ENCODE measurements at regions not wholly inside any gene's neighbourhood (a gene's known extent, or its start where the extent isn't known, plus 50 kb on each side); places are given as distances from the start of the nearest gene placed in this dataset.

DNA sequence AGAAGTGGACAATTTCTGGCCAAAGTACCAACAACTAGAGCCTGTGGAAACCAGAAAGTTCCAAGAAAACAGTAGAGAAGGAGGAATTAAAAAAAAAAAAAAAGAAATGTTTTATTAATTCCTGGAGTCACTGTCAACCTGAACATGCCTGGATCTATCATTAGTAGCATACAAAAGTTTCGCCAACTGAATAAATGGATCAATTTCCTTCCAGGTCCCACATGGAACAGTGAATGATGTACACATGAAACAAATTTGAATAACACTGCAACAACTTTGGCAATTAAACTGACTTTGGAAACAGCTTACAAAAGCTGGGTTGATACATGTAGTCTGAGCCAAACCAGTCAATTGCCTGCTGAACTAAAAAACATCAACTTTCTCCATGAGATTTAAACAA, 90.0 kb upstream of the HMGCLL1 start:
- H3K4me3 ChIP-seq (replicated peaks in 1 of 2; ENCODE audit: low read depth in 1 of 2, low read length in 2 of 2): no peak overlapping the region
- H3K4me1 ChIP-seq (ENCODE audit: control insufficient read depth in 1 of 2, insufficient read depth in 2 of 2, low read length in 2 of 2): no peaks in the 10 kb centered on the region
- no peak overlapping the region for H3K27ac ChIP-seq (ENCODE audit: low read depth, low read length)
- intact Hi-C loops (cut with micrococcal nuclease): no loop called here
- no peak overlapping the region for H3K9ac ChIP-seq (ENCODE audit: low read length)
- DNase-seq (ENCODE audit: low read depth, low spot score) (no peak), ATAC-seq (no peak)
- H3K4me2 ChIP-seq (ENCODE audit: low read length): no peak overlapping the region
- no peaks in the 10 kb centered on the region for H3K79me2 ChIP-seq (ENCODE audit: insufficient read depth, low read length)
- H4K20me1 ChIP-seq (ENCODE audit: insufficient read depth): no peaks in the 10 kb centered on the region
- H3K36me3 ChIP-seq (ENCODE audit: control insufficient read depth in 1 of 2, insufficient read depth in 2 of 2, low read length in 2 of 2): no peaks in the 10 kb centered on the region
- BruUV-seq (replicated peaks): no TSS peak
- TF ChIP-seq YY1 (IDR thresholded peaks at IDR 0.05; ENCODE audit: extremely low read depth, insufficient replicate concordance, low read depth, low read length) (no peak), SP1 (IDR thresholded peaks at IDR 0.05; ENCODE audit: low read depth) (no peak), EZH2 (IDR thresholded peaks at IDR 0.05) (no peak)
- CTCF ChIA-PET: no interaction called here
- no peaks in the 10 kb centered on the region for H3K9me2 ChIP-seq (ENCODE audit: insufficient read depth)
- RAD21 ChIA-PET (ENCODE audit: low non-redundant PET in 1 of 2, low total read pairs in 2 of 2, uncharacterized antibody in 2 of 2, unreplicated experiment in 2 of 2): no interaction called here
- peaks cover 33% of the 10 kb centered on the region for H3K27me3 ChIP-seq (ENCODE audit: insufficient read depth, low read length)
- H2AFZ ChIP-seq (ENCODE audit: low read depth, low read length, poor library complexity, severe bottlenecking): no peak overlapping the region
- POLR2A ChIA-PET: no interaction called here
- H3K9me3 ChIP-seq (ENCODE audit: control insufficient read depth in 1 of 2, insufficient read depth in 1 of 2, low read depth in 1 of 2, low read length in 2 of 2): no peaks in the 10 kb centered on the region

- BruUV-seq (replicated peaks): no TSS peak
- Histone ChIP-seq H3K79me2 (ENCODE audit: insufficient read depth, low read length) (no peaks in the 10 kb centered on the region), H3K9me3 (ENCODE audit: control insufficient read depth in 1 of 2, insufficient read depth in 1 of 2, low read depth in 1 of 2, low read length in 2 of 2) (no peaks in the 10 kb centered on the region), H3K9me2 (ENCODE audit: insufficient read depth) (no peaks in the 10 kb centered on the region), H3K27me3 (ENCODE audit: insufficient read depth, low read length) (peaks cover 33% of the 10 kb centered on the region), H4K20me1 (ENCODE audit: insufficient read depth) (no peaks in the 10 kb centered on the region), H3K4me3 (replicated peaks in 1 of 2; ENCODE audit: low read depth in 1 of 2, low read length in 2 of 2) (no peak overlapping the region), H3K36me3 (ENCODE audit: control insufficient read depth in 1 of 2, insufficient read depth in 2 of 2, low read length in 2 of 2) (no peaks in the 10 kb centered on the region), H3K4me1 (ENCODE audit: control insufficient read depth in 1 of 2, insufficient read depth in 2 of 2, low read length in 2 of 2) (no peaks in the 10 kb centered on the region), H3K4me2 (ENCODE audit: low read length) (no peak overlapping the region), H3K9ac (ENCODE audit: low read length) (no peak overlapping the region), H3K27ac (ENCODE audit: low read depth, low read length) (no peak overlapping the region), H2AFZ (ENCODE audit: low read depth, low read length, poor library complexity, severe bottlenecking) (no peak overlapping the region)
- ChIA-PET CTCF (no interaction called here), POLR2A (no interaction called here), RAD21 (ENCODE audit: low non-redundant PET in 1 of 2, low total read pairs in 2 of 2, uncharacterized antibody in 2 of 2, unreplicated experiment in 2 of 2) (no interaction called here)
- ATAC-seq (no peak), DNase-seq (ENCODE audit: low read depth, low spot score) (no peak)
- intact Hi-C loops (cut with micrococcal nuclease): no loop called here
- TF ChIP-seq, protein P1, sequence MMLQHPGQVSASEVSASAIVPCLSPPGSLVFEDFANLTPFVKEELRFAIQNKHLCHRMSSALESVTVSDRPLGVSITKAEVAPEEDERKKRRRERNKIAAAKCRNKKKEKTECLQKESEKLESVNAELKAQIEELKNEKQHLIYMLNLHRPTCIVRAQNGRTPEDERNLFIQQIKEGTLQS (IDR thresholded peaks at IDR 0.05): no peak
- no peak for TF ChIP-seq ELF1 (IDR thresholded peaks at IDR 0.05; ENCODE audit: borderline replicate concordance, low read depth)
- TF ChIP-seq POLR2AphosphoS5 (IDR thresholded peaks at IDR 0.05; ENCODE audit: low read depth, low read length): no peak
- TF ChIP-seq RAD21 (IDR thresholded peaks at IDR 0.05; ENCODE audit: low read depth): no peak
- TF ChIP-seq YY1 (IDR thresholded peaks at IDR 0.05; ENCODE audit: extremely low read depth, insufficient replicate concordance, low read depth, low read length): no peak
- no peak for TF ChIP-seq CEBPB (IDR thresholded peaks at IDR 0.05; ENCODE audit: low read depth)
- no peak for TF ChIP-seq JUND (IDR thresholded peaks at IDR 0.05)
- TF ChIP-seq SIN3A (IDR thresholded peaks at IDR 0.05; ENCODE audit: low read depth): no peak
- TF ChIP-seq SRF (IDR thresholded peaks at IDR 0.05; ENCODE audit: low read depth): no peak
- TF ChIP-seq ZFX (IDR thresholded peaks at IDR 0.05): no peak
- TF ChIP-seq, protein P2, sequence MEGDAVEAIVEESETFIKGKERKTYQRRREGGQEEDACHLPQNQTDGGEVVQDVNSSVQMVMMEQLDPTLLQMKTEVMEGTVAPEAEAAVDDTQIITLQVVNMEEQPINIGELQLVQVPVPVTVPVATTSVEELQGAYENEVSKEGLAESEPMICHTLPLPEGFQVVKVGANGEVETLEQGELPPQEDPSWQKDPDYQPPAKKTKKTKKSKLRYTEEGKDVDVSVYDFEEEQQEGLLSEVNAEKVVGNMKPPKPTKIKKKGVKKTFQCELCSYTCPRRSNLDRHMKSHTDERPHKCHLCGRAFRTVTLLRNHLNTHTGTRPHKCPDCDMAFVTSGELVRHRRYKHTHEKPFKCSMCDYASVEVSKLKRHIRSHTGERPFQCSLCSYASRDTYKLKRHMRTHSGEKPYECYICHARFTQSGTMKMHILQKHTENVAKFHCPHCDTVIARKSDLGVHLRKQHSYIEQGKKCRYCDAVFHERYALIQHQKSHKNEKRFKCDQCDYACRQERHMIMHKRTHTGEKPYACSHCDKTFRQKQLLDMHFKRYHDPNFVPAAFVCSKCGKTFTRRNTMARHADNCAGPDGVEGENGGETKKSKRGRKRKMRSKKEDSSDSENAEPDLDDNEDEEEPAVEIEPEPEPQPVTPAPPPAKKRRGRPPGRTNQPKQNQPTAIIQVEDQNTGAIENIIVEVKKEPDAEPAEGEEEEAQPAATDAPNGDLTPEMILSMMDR (IDR thresholded peaks at IDR 0.05 in 2 of 3, conservative IDR thresholded peaks at IDR 0.05 in 1 of 3; ENCODE audit: borderline replicate concordance in 1 of 3, insufficient read depth in 1 of 3, low read depth in 2 of 3, low read length in 2 of 3): no peak
These were observed 89.6 kb upstream of the HMGCLL1 start for GRCh38 chr6:55668591-55668990.
